Small intestine (tissue), 7 donors: ENCODE measurements at regions not wholly inside any gene's neighbourhood (a gene's known extent, or its start where the extent isn't known, plus 50 kb on each side); places are given as distances from the start of the nearest gene placed in this dataset.

Experiments
- DNase-seq, 2 donors: peaks; one replicate each; pipeline versions ENCODE4 v3.0.0 to v3.0.0-alpha.2; 2013
- FAIRE-seq: peaks from 2 replicates; lab custom pipeline; 2012; peaks lifted over from hg19 to GRCh38; lab: Jason Lieb, UNC
- H3K27ac ChIP-seq, 3 donors: one replicate each; pipeline ENCODE4 v1.5.1; 2013; ENCODE audit warnings: low read length in 2 of 3, mild to moderate bottlenecking in 2 of 3, control low read depth in 1 of 3, inconsistent platforms in 1 of 3, low read depth in 1 of 3, moderate library complexity in 1 of 3
- H3K27me3 ChIP-seq, 3 donors: one replicate each; pipeline ENCODE4 v1.6.1; 2013; ENCODE audit warnings: low read length in 3 of 3, inconsistent platforms in 1 of 3; ENCODE audit not compliant: control insufficient read depth in 3 of 3, insufficient read depth in 3 of 3
- H3K36me3 ChIP-seq, 3 donors: one replicate each; pipeline ENCODE4 v1.6.1; 2013; ENCODE audit warnings: low read length in 3 of 3, inconsistent platforms in 1 of 3, low read depth in 1 of 3, mild to moderate bottlenecking in 1 of 3, moderate library complexity in 1 of 3; ENCODE audit not compliant: control insufficient read depth in 3 of 3, insufficient read depth in 2 of 3
- H3K4me1 ChIP-seq, 3 donors: one replicate each; pipeline ENCODE4 v1.6.1; 2013; ENCODE audit warnings: low read length in 2 of 3, inconsistent platforms in 1 of 3, low read depth in 1 of 3, mild to moderate bottlenecking in 1 of 3, moderate library complexity in 1 of 3; ENCODE audit not compliant: control insufficient read depth in 3 of 3, insufficient read depth in 2 of 3
- H3K4me3 ChIP-seq, 3 donors: one replicate each; pipeline ENCODE4 v1.5.1; 2013; ENCODE audit warnings: low read length in 3 of 3, control low read depth in 1 of 3, inconsistent platforms in 1 of 3, low read depth in 1 of 3, mild to moderate bottlenecking in 1 of 3, moderate library complexity in 1 of 3
- H3K9me3 ChIP-seq, 2 donors: one replicate each; pipeline ENCODE4 v1.6.1; 2013; ENCODE audit warnings: low read depth in 1 of 2, low read length in 1 of 2; ENCODE audit not compliant: control insufficient read depth in 2 of 2, insufficient read depth in 1 of 2
- WGBS, 3 donors: extraction: QIAGEN DNeasy Blood & Tissue Kit; methylation state at CpG; one replicate each; pipeline ENCODE4 v1.1.7; 2013; 5-methylcytosine and 5-hydroxymethylcytosine counted together
- donor health status: healthy with polysubstance abuse.
- donor health status: control.
- donor health status: control.
- donor health status: Bipolar disorder and iron deficiency.
- donor health status: healthy.

GRCh38 chr15:62888623-62889022 lies 153.9 kb upstream of the TPM1 start:
- FAIRE-seq (no peak), DNase-seq (no peak)
- Histone ChIP-seq H3K4me3 (no peak overlapping the region), H3K36me3 (no peaks in the 10 kb centered on the region), H3K9me3 (no peaks in the 10 kb centered on the region), H3K4me1 (peaks cover 0 to 4% (median 0%) of the 10 kb centered on the region in 3 donors), H3K27me3 (no peaks in the 10 kb centered on the region), H3K27ac (no peak overlapping the region)
- 85 to 89% (median 86%) methylated on average over 3 of the region's 3 CpGs for WGBS, 3 donors

- Histone ChIP-seq H3K36me3 (no peaks in the 10 kb centered on the region), H3K27me3 (no peaks in the 10 kb centered on the region), H3K4me3 (no peak overlapping the region), H3K9me3 (no peaks in the 10 kb centered on the region), H3K27ac (no peak overlapping the region), H3K4me1 (peaks cover 0 to 4% (median 0%) of the 10 kb centered on the region in 3 donors)
- 85 to 89% (median 89%) methylated on average over 7 of the region's 7 CpGs for WGBS, 3 donors
- no peak for DNase-seq
- no peak for FAIRE-seq
Observed at GRCh38 chr15:62889141-62889661, 153.3 kb upstream of the TPM1 start.

GRCh38 chr15:62889734-62890505 lies 152.6 kb upstream of the TPM1 start:
- DNase-seq: peak in 1 of 2 donors; percentile 38
- no peaks in the 10 kb centered on the region for H3K27me3 ChIP-seq
- 31 to 56% (median 39%) methylated on average over 5 of the region's 5 CpGs for WGBS, 3 donors

GRCh38 chr15:62894322-62895085 lies 148.0 kb upstream of the TPM1 start:
- WGBS, 3 donors: 86 to 93% (median 88%) methylated on average over 10 of the region's 10 CpGs
- no peak overlapping the region for H3K4me3 ChIP-seq
- H3K9me3 ChIP-seq: no peaks in the 10 kb centered on the region
- DNase-seq (no peak), FAIRE-seq (no peak)
- H3K27ac ChIP-seq: no peak overlapping the region
- peaks cover 0 to 3% (median 0%) of the 10 kb centered on the region in 3 donors for H3K4me1 ChIP-seq
- no peaks in the 10 kb centered on the region for H3K27me3 ChIP-seq
- H3K36me3 ChIP-seq: no peaks in the 10 kb centered on the region

More at GRCh38 chr15:62889734-62890505, 152.6 kb upstream of the TPM1 start:
- Histone ChIP-seq H3K4me3 (no peak overlapping the region), H3K27ac (no peak overlapping the region), H3K9me3 (no peaks in the 10 kb centered on the region), H3K36me3 (no peaks in the 10 kb centered on the region), H3K4me1 (peaks cover 0 to 4% (median 0%) of the 10 kb centered on the region in 3 donors)
- no peak for FAIRE-seq

GRCh38 chr15:62895139-62895866 lies 147.2 kb upstream of the TPM1 start:
- peaks cover 0 to 5% (median 0%) of the 10 kb centered on the region in 3 donors for H3K4me1 ChIP-seq
- 69 to 75% (median 73%) methylated on average over 6 of the region's 6 CpGs for WGBS, 3 donors
- DNase-seq (no peak), FAIRE-seq (no peak)
- no peaks in the 10 kb centered on the region for H3K27me3 ChIP-seq
- H3K9me3 ChIP-seq: no peaks in the 10 kb centered on the region
- H3K36me3 ChIP-seq: no peaks in the 10 kb centered on the region
- no peak overlapping the region for H3K4me3 ChIP-seq
- H3K27ac ChIP-seq: peak overlapping the region in 1 of 3 donors; percentile 22

- Histone ChIP-seq H3K4me3 (no peak overlapping the region), H3K27ac (peak overlapping the region in 1 of 3 donors; percentile 61), H3K9me3 (no peaks in the 10 kb centered on the region), H3K4me1 (peaks cover 0 to 5% (median 0%) of the 10 kb centered on the region in 3 donors), H3K27me3 (no peaks in the 10 kb centered on the region), H3K36me3 (no peaks in the 10 kb centered on the region)
- WGBS, 3 donors: 62 to 79% (median 74%) methylated on average over 1 of the region's 1 CpG
- DNase-seq (no peak), FAIRE-seq (no peak)
Observed at GRCh38 chr15:62895905-62896316, 146.6 kb upstream of the TPM1 start.

GRCh38 chr15:62896380-62896866 lies 146.1 kb upstream of the TPM1 start:
- DNase-seq (no peak), FAIRE-seq (no peak)
- Histone ChIP-seq H3K27me3 (no peaks in the 10 kb centered on the region), H3K27ac (peak overlapping the region in 2 of 3 donors; percentile 9 to 61), H3K4me1 (peaks cover 0 to 5% (median 0%) of the 10 kb centered on the region in 3 donors), H3K36me3 (no peaks in the 10 kb centered on the region), H3K4me3 (no peak overlapping the region), H3K9me3 (no peaks in the 10 kb centered on the region)
- WGBS, 3 donors: 69 to 82% (median 73%) methylated on average over 3 of the region's 3 CpGs
